HG03442 (cell line): ENCODE measurements at regions not wholly inside any gene's neighbourhood (a gene's known extent, or its start where the extent isn't known, plus 50 kb on each side); places are given as distances from the start of the nearest gene placed in this dataset.

ENCODE experiments used
- ATAC-seq: cut with Tn5 transposase; IDR thresholded peaks from one replicate; pipeline ENCODE4 v1.9.1; 2021; ENCODE audit warnings: mild to moderate bottlenecking, moderate library complexity; ENCODE audit not compliant: unreplicated experiment

- ATAC-seq = no peak
Observed at GRCh38 chr14:22479132-22479531, 109.9 kb downstream of the DAD1 start.

GRCh38 chr14:22478670-22479069, 110.4 kb downstream of the DAD1 start:
- no peak for ATAC-seq

- ATAC-seq = no peak
Observed at GRCh38 chr14:22478247-22478646, 110.8 kb downstream of the DAD1 start.

- ATAC-seq = no peak
Observed at GRCh38 chr14:22477569-22478194, 111.3 kb downstream of the DAD1 start.

- no peak for ATAC-seq
Observed at GRCh38 chr14:22476887-22477286, 112.1 kb downstream of the DAD1 start.

- no peak for ATAC-seq
Observed at GRCh38 chr14:22476005-22476751, 112.8 kb downstream of the DAD1 start.

GRCh38 chr14:22475381-22475780, 113.6 kb downstream of the DAD1 start:
- no peak for ATAC-seq

GRCh38 chr14:22474730-22475351, 114.2 kb downstream of the DAD1 start:
- ATAC-seq = no peak

GRCh38 chr14:22472935-22473854, 115.8 kb downstream of the DAD1 start:
- peak; percentile 53 for ATAC-seq

GRCh38 chr14:22472466-22472865, 116.6 kb downstream of the DAD1 start:
- ATAC-seq = no peak

GRCh38 chr14:22471545-22472121, 117.4 kb downstream of the DAD1 start:
- no peak for ATAC-seq

- no peak for ATAC-seq
Observed at GRCh38 chr14:22469538-22470303, 119.3 kb downstream of the DAD1 start.

- no peak for ATAC-seq
Observed at GRCh38 chr14:22468830-22469229, 120.2 kb downstream of the DAD1 start.

- peak; percentile 47 for ATAC-seq
Observed at GRCh38 chr14:22466491-22466890, 122.5 kb downstream of the DAD1 start.

- ATAC-seq = no peak
Observed at GRCh38 chr14:22465201-22465840, 123.7 kb downstream of the DAD1 start.

GRCh38 chr14:22464422-22465142, 124.4 kb downstream of the DAD1 start:
- peak; percentile 60 for ATAC-seq

GRCh38 chr14:22463763-22464173, 125.3 kb downstream of the DAD1 start:
- ATAC-seq = no peak

GRCh38 chr14:22462923-22463322, 126.1 kb downstream of the DAD1 start:
- no peak for ATAC-seq
